Astrocyte of the cerebellum (primary cell): ENCODE measurements at regions not wholly inside any gene's neighbourhood (a gene's known extent, or its start where the extent isn't known, plus 50 kb on each side); places are given as distances from the start of the nearest gene placed in this dataset.

Source experiments
- DNase-seq: peaks from one replicate; pipeline ENCODE4 v3.0.0-alpha.2; 2011; ENCODE audit warnings: low read depth
- H3K4me3 ChIP-seq: 2 replicates; pipeline ENCODE4 v1.5.1; 2011; ENCODE audit warnings: mild to moderate bottlenecking, low read depth, low read length, moderate library complexity
- CTCF ChIP-seq: IDR thresholded peaks from 2 replicates; pipeline ENCODE4 v1.5.1; 2012; ENCODE audit warnings: low read length, low read depth, moderate library complexity, mild to moderate bottlenecking; ENCODE audit errors: missing control alignments
- in situ Hi-C: cut with HindIII; loops from 2 replicates; pipeline ENCODE4 v1.10.0; 2017; ENCODE audit warnings: low sequenced_read_pairs

- DNase-seq = peak; percentile 56
- no peak overlapping the region for H3K4me3 ChIP-seq
- in situ Hi-C loops = no loop called here
- no peak for TF ChIP-seq CTCF
These were observed 960.9 kb downstream of the CBLN2 start for GRCh38 chr18:71583252-71583651.

- in situ Hi-C loops = no loop called here
- no peak for DNase-seq
- TF ChIP-seq CTCF = no peak
These were observed 989.5 kb downstream of the CBLN2 start for GRCh38 chr18:71554686-71555085.

GRCh38 chr18:71541643-71542042, 1002.5 kb downstream of the CBLN2 start:
- no peak overlapping the region for H3K4me3 ChIP-seq
- TF ChIP-seq CTCF = no peak
- DNase-seq = no peak
- in situ Hi-C loops = no loop called here

More at GRCh38 chr18:71554686-71555085, 989.5 kb downstream of the CBLN2 start:
- no peak overlapping the region for H3K4me3 ChIP-seq

- H3K4me3 ChIP-seq = no peak overlapping the region
- in situ Hi-C loops = no loop called here
- TF ChIP-seq CTCF = no peak
- DNase-seq = peak; percentile 83
These were observed 1014.3 kb downstream of the CBLN2 start for GRCh38 chr18:71529703-71530303.

- H3K4me3 ChIP-seq = no peak overlapping the region
- in situ Hi-C loops = no loop called here
- no peak for TF ChIP-seq CTCF
- DNase-seq = no peak
These were observed 1020.4 kb downstream of the CBLN2 start for GRCh38 chr18:71523483-71524435.

- in situ Hi-C loops = no loop called here
- no peak overlapping the region for H3K4me3 ChIP-seq
These were observed 1038.6 kb downstream of the CBLN2 start for GRCh38 chr18:71505526-71505925.

More at GRCh38 chr18:71505526-71505925, 1038.6 kb downstream of the CBLN2 start:
- no peak for TF ChIP-seq CTCF
- no peak for DNase-seq
